OCI-LY7 (cell line): ENCODE measurements at regions not wholly inside any gene's neighbourhood (a gene's known extent, or its start where the extent isn't known, plus 50 kb on each side); places are given as distances from the start of the nearest gene placed in this dataset.

Source experiments
- BruUV-seq: library from RNA; stranded (reverse); fragments of 400-500 nt; replicated peaks from 2 replicates; lab custom pipeline; 2021; lab: Mats Ljungman, UMichigan
- CTCF ChIA-PET: fragments of 300-600 bp; sonication (Branson Sonifier 250); formaldehyde crosslinking; loops from one replicate; lab custom pipeline; 2022; ENCODE audit warnings: antibody characterized with exemption; ENCODE audit not compliant: unreplicated experiment; lab: Charles Lee
- POLR2A ChIA-PET: fragments of 300-600 bp; sonication (Branson Sonifier 250); formaldehyde crosslinking; loops from one replicate; lab custom pipeline; 2022; ENCODE audit warnings: antibody characterized with exemption; lab: Charles Lee
- DNase-seq: peaks from one replicate; pipeline ENCODE4 v3.0.0-alpha.2; 2015; ENCODE audit warnings: low spot score
- H2AFZ ChIP-seq: fragments of 200-600 bp; sonication (generic), shearing (Covaris generic); 2 replicates; pipeline ENCODE4 v1.6.1; 2014; ENCODE audit warnings: mild to moderate bottlenecking, antibody characterized with exemption, low read length, moderate library complexity
- H3K27ac ChIP-seq: fragments of 200-600 bp; sonication (generic); 2 replicates; pipeline ENCODE4 v1.5.1; 2014; ENCODE audit warnings: mixed run types, low read depth, mild to moderate bottlenecking, moderate library complexity, low read length, inconsistent platforms; ENCODE audit not compliant: poor library complexity, severe bottlenecking
- H3K36me3 ChIP-seq: fragments of 200-600 bp; sonication (generic); 2 replicates; pipeline ENCODE4 v1.6.1; 2014; ENCODE audit warnings: mild to moderate bottlenecking, antibody characterized with exemption, low read length, moderate library complexity, mixed read lengths; ENCODE audit not compliant: insufficient read depth
- H3K4me1 ChIP-seq: fragments of 200-600 bp; sonication (generic); 2 replicates; pipeline ENCODE4 v1.5.1; 2014; ENCODE audit warnings: mild to moderate bottlenecking, low read length; ENCODE audit not compliant: insufficient read depth, poor library complexity, severe bottlenecking
- H3K4me2 ChIP-seq: fragments of 200-600 bp; sonication (generic); 2 replicates; pipeline ENCODE4 v1.6.1; 2014; ENCODE audit warnings: mild to moderate bottlenecking, low read length
- H3K4me3 ChIP-seq: fragments of 200-600 bp; sonication (generic); 2 replicates; pipeline ENCODE4 v1.5.1; 2014; ENCODE audit warnings: mild to moderate bottlenecking, low read depth, low read length; ENCODE audit not compliant: poor library complexity, severe bottlenecking
- H3K79me2 ChIP-seq: fragments of 200-600 bp; sonication (generic); 2 replicates; pipeline ENCODE4 v1.6.1; 2016; ENCODE audit warnings: low read depth, mild to moderate bottlenecking, low read length, moderate library complexity, mixed read lengths; ENCODE audit not compliant: insufficient read depth
- H3K9me2 ChIP-seq: fragments of 200-600 bp; sonication (generic); 2 replicates; pipeline ENCODE4 v1.6.1; 2016; ENCODE audit warnings: mild to moderate bottlenecking, low read length, mixed read lengths; ENCODE audit not compliant: insufficient read depth
- H3K9me3 ChIP-seq: fragments of 200-600 bp; sonication (generic); 2 replicates; pipeline ENCODE4 v1.6.1; 2014; ENCODE audit warnings: mild to moderate bottlenecking, mixed run types, low read length, mixed read lengths
- H4K20me1 ChIP-seq: fragments of 200-600 bp; sonication (generic); 2 replicates; pipeline ENCODE4 v1.6.1; 2014; ENCODE audit warnings: mild to moderate bottlenecking, antibody characterized with exemption, low read length, moderate library complexity, mixed read lengths; ENCODE audit not compliant: insufficient read depth
- EZH2phosphoT487 ChIP-seq: fragments of 200-600 bp; sonication (generic); IDR thresholded peaks from 2 replicates; pipeline ENCODE4 v1.6.1; 2018; ENCODE audit warnings: low read depth, borderline replicate concordance, mild to moderate bottlenecking, mixed run types, antibody characterized with exemption, low read length, moderate library complexity, mixed read lengths
- intact Hi-C: fragments of 100-400 bp; cut with micrococcal nuclease; formaldehyde crosslinking; loops from one replicate; pipeline ENCODE4 v1.10.0; 2022; ENCODE audit not compliant: unreplicated experiment
- TF ChIP-seq, protein P1 (sequence below): fragments of 200-600 bp; sonication (generic); conservative IDR thresholded peaks from 2 replicates; pipeline ENCODE4 v1.5.1; 2014; ENCODE audit warnings: mild to moderate bottlenecking, antibody characterized with exemption, low read length, moderate library complexity, mixed read lengths

DNA sequence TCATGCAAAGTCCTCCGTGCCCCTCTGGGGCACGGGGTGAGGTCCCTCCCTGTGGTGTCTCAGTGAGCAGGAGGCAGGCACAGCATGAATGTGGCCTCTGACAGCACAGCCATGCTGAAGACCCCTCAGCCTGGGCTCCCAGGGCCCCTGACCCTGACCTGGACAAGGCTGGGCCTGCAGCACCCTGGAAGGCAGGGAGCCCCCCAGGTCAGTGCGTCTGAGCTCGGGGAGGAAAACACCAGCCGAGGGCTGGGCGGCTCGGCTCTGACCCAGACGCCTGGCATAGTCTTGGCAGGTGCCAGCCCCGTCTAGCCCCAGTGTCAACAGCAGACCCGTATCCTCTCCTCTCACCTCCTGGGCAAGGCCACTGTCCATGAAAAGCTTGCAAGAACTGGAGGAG, 1276.6 kb downstream of the BRD1 start:
- Histone ChIP-seq H3K4me2 (no peak overlapping the region), H3K27ac (no peak overlapping the region), H3K4me3 (no peak overlapping the region), H3K36me3 (no peaks in the 10 kb centered on the region), H3K9me3 (no peaks in the 10 kb centered on the region), H4K20me1 (no peaks in the 10 kb centered on the region), H2AFZ (no peak overlapping the region), H3K9me2 (no peaks in the 10 kb centered on the region), H3K79me2 (no peaks in the 10 kb centered on the region), H3K4me1 (no peaks in the 10 kb centered on the region)
- TF ChIP-seq EZH2phosphoT487 = no peak
- TF ChIP-seq, protein P1, sequence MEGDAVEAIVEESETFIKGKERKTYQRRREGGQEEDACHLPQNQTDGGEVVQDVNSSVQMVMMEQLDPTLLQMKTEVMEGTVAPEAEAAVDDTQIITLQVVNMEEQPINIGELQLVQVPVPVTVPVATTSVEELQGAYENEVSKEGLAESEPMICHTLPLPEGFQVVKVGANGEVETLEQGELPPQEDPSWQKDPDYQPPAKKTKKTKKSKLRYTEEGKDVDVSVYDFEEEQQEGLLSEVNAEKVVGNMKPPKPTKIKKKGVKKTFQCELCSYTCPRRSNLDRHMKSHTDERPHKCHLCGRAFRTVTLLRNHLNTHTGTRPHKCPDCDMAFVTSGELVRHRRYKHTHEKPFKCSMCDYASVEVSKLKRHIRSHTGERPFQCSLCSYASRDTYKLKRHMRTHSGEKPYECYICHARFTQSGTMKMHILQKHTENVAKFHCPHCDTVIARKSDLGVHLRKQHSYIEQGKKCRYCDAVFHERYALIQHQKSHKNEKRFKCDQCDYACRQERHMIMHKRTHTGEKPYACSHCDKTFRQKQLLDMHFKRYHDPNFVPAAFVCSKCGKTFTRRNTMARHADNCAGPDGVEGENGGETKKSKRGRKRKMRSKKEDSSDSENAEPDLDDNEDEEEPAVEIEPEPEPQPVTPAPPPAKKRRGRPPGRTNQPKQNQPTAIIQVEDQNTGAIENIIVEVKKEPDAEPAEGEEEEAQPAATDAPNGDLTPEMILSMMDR = no peak
- DNase-seq = no peak
- ChIA-PET CTCF (no interaction called here), POLR2A (no interaction called here)
- intact Hi-C loops = no loop called here
- no TSS peak for BruUV-seq

GRCh38 chr22:48548391-48548790, 1279.3 kb downstream of the BRD1 start:
- DNase-seq = no peak
- no TSS peak for BruUV-seq
- ChIA-PET CTCF (no interaction called here), POLR2A (no interaction called here)
- Histone ChIP-seq H3K27ac (no peak overlapping the region), H3K9me2 (no peaks in the 10 kb centered on the region), H3K4me3 (no peak overlapping the region), H3K4me1 (no peaks in the 10 kb centered on the region), H4K20me1 (no peaks in the 10 kb centered on the region), H3K9me3 (no peaks in the 10 kb centered on the region), H2AFZ (no peak overlapping the region), H3K79me2 (no peaks in the 10 kb centered on the region), H3K4me2 (no peak overlapping the region), H3K36me3 (no peaks in the 10 kb centered on the region)
- TF ChIP-seq, protein P1 = no peak
- TF ChIP-seq EZH2phosphoT487 = no peak
- intact Hi-C loops = no loop called here

DNA sequence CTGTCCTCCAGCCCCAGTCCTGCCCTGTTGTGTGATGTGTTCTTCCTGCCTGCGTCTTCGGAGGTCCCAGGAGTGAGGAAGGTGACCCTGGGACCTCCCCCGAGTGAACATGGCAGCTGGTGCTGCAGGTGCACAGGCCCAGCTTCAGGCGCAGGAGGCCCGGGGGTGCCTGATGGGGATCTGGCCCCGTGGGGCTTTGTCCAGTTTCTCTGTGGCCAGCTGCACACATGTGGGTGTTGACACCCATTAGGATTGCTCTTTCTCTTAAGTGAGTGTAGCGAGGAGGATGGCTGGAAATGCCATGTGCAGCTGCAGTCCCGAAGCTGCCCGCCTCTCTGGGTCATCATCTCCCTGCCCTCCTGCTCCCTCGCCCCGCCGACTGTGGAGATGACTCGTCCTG, 1279.7 kb downstream of the BRD1 start:
- POLR2A ChIA-PET = no interaction called here
- no peaks in the 10 kb centered on the region for H3K79me2 ChIP-seq
- TF ChIP-seq EZH2phosphoT487 = no peak
- TF ChIP-seq, protein P1 = no peak

More for the DNA sequence above, 1279.7 kb downstream of the BRD1 start:
- H3K9me3 ChIP-seq = no peaks in the 10 kb centered on the region
- no peak overlapping the region for H3K4me2 ChIP-seq
- H3K36me3 ChIP-seq = no peaks in the 10 kb centered on the region
- H4K20me1 ChIP-seq = no peaks in the 10 kb centered on the region
- DNase-seq = no peak
- H3K27ac ChIP-seq = no peak overlapping the region
- CTCF ChIA-PET = no interaction called here
- intact Hi-C loops = no loop called here
- no peak overlapping the region for H3K4me3 ChIP-seq
- BruUV-seq = no TSS peak
- no peaks in the 10 kb centered on the region for H3K4me1 ChIP-seq
- no peak overlapping the region for H2AFZ ChIP-seq
- no peaks in the 10 kb centered on the region for H3K9me2 ChIP-seq
